GM20000 (cell line): ENCODE measurements at regions not wholly inside any gene's neighbourhood (a gene's known extent, or its start where the extent isn't known, plus 50 kb on each side); places are given as distances from the start of the nearest gene placed in this dataset.

Experiments
- DNase-seq: peaks from one replicate; pipeline ENCODE4 v3.0.0; 2012; ENCODE audit warnings: low spot score
- CTCF ChIP-seq: IDR thresholded peaks from 2 replicates; pipeline ENCODE4 v1.5.1; 2012; ENCODE audit warnings: mild to moderate bottlenecking, control low read depth; ENCODE audit errors: extremely low read depth, missing control alignments

- no peak for TF ChIP-seq CTCF
- DNase-seq = no peak
Measured at GRCh38 chr17:71378741-71379140, 742.1 kb upstream of the SOX9 start.

- DNase-seq = no peak
Measured at GRCh38 chr17:71379512-71379911, 741.3 kb upstream of the SOX9 start.

GRCh38 chr17:71380535-71380934 lies 740.3 kb upstream of the SOX9 start:
- no peak for TF ChIP-seq CTCF
- no peak for DNase-seq

More at GRCh38 chr17:71379512-71379911, 741.3 kb upstream of the SOX9 start:
- TF ChIP-seq CTCF = no peak

- DNase-seq = no peak
- TF ChIP-seq CTCF = no peak
Measured at GRCh38 chr17:71380936-71381335, 739.9 kb upstream of the SOX9 start.

GRCh38 chr17:71383091-71383490 lies 737.7 kb upstream of the SOX9 start:
- no peak for DNase-seq
- TF ChIP-seq CTCF = no peak

GRCh38 chr17:71387456-71387855 lies 733.4 kb upstream of the SOX9 start:
- TF ChIP-seq CTCF = no peak
- no peak for DNase-seq

- no peak for TF ChIP-seq CTCF
- DNase-seq = no peak
Measured at GRCh38 chr17:71392715-71393567, 727.9 kb upstream of the SOX9 start.
